SH-SY5Y (cell line): ENCODE measurements at regions not wholly inside any gene's neighbourhood (a gene's known extent, or its start where the extent isn't known, plus 50 kb on each side); places are given as distances from the start of the nearest gene placed in this dataset.

Experiments
- GATA2 ChIP-seq: IDR thresholded peaks from 2 replicates; pipeline ENCODE4 v1.6.1; 2011; ENCODE audit warnings: mild to moderate bottlenecking, low read depth, low read length
- GATA3 ChIP-seq: IDR thresholded peaks from 2 replicates; pipeline ENCODE4 v1.6.1; 2011; ENCODE audit warnings: low read depth, mild to moderate bottlenecking, low read length, moderate library complexity

DNA sequence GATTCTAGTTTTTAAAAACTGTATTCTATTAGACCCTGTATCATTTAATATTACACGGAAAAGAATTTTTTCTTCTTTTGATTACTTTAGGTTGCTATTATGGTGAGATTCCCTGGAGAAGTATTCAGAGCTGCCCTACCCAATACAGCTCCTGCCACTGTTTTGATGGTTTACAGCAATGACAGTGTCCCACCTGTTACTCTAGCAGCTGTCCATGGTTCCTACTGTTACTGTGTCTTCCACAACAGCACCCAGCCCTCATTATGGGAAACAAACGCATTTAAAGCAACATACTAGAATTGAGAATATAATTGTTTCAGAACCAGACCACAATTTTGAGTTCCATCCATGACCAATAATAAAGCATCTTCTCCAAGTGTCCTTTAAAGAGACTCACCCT, 450.7 kb downstream of the SHQ1 start:
- TF ChIP-seq GATA2: no peak

DNA sequence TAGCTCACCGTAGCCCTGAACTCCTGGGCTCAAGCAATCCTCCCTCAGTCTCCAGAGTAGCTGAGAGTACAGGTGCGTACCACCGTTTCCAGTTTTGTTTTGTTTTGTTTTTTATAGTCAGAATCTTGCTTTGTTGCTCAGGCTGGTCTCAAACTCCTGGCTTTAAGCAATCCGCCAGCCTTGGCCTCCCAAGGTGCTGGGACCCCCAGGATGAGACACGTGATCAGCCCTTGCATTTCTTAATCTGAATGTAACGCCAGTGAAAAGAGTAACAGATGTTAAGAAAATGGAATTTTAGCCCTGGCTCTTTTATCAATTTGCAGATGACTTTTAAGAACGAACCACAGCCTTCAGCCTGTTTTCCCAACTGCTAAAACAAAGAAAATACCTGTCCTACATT, 451.3 kb downstream of the SHQ1 start:
- TF ChIP-seq GATA2: no peak
- TF ChIP-seq GATA3: no peak

DNA sequence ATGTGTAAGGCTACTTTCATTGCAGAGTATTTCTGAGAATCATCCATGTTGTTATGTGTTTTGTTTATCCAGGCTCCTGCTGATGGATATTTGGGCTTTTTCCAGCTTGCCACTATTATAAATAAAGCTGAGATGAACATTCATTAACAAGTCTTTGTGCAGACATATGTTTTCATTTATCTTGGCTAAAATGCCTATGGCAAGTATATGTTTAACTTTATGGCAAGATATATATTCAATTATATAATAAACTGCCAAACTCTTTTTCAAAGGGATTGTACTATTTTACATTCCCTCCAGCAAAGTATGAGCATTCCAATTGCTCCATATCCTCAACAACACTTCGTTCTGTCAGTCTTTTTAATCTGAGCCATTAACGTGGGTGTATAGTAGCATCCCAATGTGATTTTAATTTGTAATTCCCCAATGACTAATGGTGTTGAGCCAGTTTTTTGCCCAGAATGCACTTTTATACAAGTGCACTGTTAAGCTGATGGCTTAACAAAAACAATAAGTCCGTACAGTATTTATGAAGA, 452.4 kb downstream of the SHQ1 start:
- TF ChIP-seq GATA3 (no peak), GATA2 (no peak)

GRCh38 chr3:72393455-72393854, 454.8 kb downstream of the SHQ1 start:
- TF ChIP-seq GATA2 (no peak), GATA3 (no peak)

DNA sequence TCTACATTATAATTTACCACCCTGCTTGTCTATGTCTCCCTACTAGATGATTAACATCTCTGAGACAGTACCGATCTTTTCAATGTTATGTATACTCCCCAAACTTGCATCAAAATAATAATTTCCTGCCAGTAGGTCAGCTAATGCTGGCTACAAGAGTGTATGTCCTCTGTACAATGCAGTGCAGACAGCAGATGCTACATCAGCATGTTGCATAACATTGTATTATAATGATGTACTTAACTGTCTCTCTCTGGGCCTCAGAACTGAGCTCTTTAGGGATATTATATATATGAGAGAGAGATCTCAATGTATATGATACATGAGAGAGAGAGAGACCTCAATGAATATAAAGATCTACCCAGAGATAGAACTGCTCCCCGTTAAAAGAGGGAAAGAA, 456.6 kb downstream of the SHQ1 start:
- TF ChIP-seq GATA2 (no peak), GATA3 (no peak)

DNA sequence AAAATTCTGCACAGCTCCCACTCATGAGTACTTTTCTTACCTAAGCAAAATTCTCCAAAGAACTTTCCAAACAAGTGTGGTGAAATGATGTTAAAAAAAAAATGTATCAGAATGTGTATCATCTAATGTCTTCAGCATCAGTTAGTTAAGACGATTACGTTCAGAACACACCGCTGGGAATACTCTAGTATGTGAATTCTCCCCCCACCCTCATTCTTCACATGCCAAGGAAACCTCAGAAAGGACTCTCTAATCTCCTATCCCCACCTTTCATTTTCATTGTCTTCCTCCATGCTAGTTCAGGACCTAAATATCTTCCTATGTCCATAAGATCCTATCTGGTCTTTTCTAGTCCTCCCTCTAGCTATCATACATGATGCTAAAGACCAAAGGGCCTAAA, 457.4 kb downstream of the SHQ1 start:
- TF ChIP-seq GATA2 (no peak), GATA3 (no peak)

- TF ChIP-seq GATA3 (no peak), GATA2 (no peak)
These were observed 459.6 kb downstream of the SHQ1 start for GRCh38 chr3:72388644-72389043.

DNA sequence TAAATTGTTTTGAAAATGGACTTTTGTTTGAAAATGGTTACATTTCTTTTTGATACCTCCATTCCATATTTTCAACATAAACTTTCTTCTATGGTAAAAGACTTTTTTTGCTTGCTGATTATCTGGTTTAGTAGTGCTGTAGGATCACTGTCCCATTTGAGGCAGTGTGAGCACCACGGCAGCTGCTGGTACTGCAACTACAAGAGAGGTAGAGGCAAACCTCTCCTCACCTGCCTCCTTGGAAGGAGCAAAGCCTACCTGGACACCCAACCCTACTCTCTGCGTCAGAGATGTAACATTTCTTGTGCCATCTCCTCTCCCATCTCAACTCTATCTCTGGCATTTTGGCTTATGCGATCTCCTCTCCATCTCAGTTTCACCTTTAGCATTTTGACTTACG, 460.1 kb downstream of the SHQ1 start:
- TF ChIP-seq GATA3: no peak
- no peak for TF ChIP-seq GATA2

DNA sequence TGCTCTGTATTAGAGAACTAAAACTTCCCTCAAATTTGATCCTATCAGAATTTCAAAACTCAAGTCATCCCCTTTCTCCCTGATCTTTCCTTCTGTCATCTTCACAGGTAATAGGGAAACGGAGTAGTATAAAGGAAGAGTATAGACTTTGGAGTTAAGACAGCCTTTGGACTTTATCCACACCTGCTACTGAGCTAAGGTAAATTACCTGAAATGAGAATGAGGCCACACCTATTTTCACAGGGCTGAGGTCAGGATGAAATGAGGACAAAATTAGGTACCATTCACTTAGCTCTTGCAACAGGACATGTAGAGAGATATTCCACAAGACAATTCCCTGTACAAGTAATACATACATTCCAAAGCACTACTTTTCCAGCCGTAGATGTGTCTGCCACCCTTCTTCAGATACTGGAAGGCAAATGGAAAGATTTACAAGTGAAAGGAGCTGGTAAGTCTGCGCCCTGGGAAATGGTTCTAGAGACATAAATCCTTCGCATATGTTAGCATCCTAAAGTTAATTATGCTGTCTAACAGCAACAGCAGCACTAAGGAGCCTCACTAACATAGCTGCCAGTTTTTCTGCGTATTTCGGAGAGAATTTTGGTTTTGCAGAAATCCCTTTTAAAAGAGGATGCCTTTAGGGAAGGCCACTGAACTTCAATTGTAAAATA, 461.8 kb downstream of the SHQ1 start:
- no peak for TF ChIP-seq GATA2
- TF ChIP-seq GATA3: no peak

GRCh38 chr3:72385167-72385566, 463.1 kb downstream of the SHQ1 start:
- TF ChIP-seq GATA2: no peak
- no peak for TF ChIP-seq GATA3

- TF ChIP-seq GATA3: no peak
- no peak for TF ChIP-seq GATA2
These were observed 463.6 kb downstream of the SHQ1 start for GRCh38 chr3:72384602-72385001.

DNA sequence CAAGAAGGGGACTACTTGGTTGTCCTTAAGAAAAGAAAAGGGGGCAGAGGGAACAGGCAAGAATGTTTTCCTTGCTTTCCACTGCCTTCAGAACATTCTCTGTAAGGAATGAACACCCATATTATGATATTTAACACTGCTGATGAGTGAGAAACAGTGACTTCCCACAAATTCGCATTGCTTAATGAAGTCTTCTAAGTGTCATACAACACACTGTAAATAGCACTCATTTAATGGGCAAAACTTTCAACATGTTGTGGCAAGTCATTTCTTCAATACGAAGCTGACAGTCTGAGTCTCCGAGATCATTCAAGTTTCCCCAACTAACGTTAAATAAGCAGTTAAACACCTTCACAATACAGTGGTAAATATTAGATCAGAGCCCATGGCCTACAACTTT, 464.4 kb downstream of the SHQ1 start:
- TF ChIP-seq GATA2 (no peak), GATA3 (no peak)

DNA sequence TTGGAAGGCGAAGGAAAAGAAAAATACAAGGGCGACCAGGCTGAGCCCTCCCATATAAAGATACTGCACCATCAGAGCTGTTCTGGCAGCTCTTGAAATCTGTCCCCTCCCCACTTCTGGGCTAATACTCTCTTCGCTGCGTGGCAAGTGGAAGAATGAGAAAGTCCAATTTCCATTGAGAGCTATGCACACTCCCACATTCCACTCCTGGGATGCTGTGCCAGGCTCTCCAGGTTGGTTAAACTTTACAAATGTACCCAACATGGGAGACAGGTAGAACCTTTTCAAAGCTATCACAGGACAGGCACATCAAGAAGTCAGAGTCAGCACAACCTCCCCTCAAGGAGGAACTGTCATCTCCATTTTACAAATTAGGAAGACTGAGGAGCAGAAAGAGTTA, 465.0 kb downstream of the SHQ1 start:
- TF ChIP-seq GATA3: no peak
- no peak for TF ChIP-seq GATA2

DNA sequence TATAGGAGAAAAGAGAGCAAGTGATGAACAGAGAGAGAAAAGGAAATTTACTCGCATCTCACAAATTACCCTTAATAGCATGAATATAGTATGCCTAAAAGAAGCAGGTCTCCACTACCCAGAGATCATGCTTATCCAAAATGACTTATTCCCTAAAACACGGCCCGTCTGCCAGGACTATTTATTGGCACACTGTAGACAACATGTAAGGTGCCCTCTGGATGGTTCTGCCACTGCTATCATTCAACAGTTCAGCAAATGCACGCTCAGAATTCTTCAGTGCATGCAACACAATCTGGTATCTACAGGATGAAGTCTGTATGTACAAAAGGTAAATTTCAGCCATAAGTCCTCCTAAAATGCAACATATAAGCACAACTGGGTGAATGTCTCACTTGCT, 465.8 kb downstream of the SHQ1 start:
- TF ChIP-seq GATA3: no peak
- TF ChIP-seq GATA2: no peak

DNA sequence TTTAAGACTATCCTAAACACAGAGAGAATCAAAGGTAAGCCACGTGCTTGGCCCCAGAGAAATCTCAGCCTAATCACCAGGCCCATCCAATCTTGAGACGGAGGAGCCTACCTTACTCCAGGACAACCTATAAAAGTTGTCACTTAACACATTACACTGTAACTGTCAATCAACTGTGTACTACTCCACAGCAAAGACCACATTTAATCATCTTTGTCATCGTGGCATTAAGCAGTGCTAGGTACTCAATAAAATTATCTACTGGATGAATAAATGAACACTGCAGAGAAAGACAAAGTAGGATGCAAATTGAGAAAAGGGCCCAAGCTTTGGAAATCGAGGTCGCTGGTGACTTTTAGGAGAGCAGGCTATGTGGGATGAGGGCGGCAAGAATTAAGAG, 466.7 kb downstream of the SHQ1 start:
- no peak for TF ChIP-seq GATA2
- TF ChIP-seq GATA3: no peak
